ENCODE measurements at regions not wholly inside any gene's neighbourhood (a gene's known extent, or its start where the extent isn't known, plus 50 kb on each side); places are given as distances from the start of the nearest gene placed in this dataset.
A peak's percentile ranks its signal among the peaks of the same experiment; 100 is the strongest.
"Not testable (repeated sequence)": the region's sequence is repeated elsewhere in the genome, so short reads cannot be mapped to it uniquely, and the experiment has no call there.

DNA sequence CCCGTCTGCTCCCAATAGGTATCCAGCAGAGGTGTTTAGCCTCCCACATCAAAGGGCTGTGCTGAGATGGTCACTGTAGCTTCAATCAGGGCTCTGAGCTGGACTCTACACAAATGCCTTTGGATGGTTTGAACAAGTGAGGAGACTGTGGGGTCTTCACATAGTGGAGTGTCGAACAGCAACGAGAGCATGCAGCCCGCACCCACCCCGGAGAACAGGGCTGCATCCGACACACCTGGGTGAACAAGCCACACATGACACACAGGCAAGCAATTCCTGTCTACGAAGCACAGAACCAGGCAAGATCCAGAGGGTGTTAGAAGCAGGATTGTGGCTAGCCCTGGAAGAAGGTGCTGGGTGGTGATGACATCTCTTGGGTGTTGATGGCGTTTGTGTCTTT, 58.0 kb upstream of the FGF3 start:
- no peaks in the 10 kb centered on the region for H3K36me3 Mint-ChIP-seq
- ChIA-PET CTCF (no interaction called here), POLR2A (no interaction called here)
- WGBS (ENCODE audit: insufficient coverage): 70% methylated on average over 4 of the region's 8 CpGs
- DNase-seq (peak in 1 of 35 experiments; percentile 7), ATAC-seq (replicated peaks in 1 of 4) (no peak)
- Histone ChIP-seq H3K27ac (ENCODE audit: low read length) (no peak overlapping the region), H3K4me3 (ENCODE audit: control insufficient read depth in 1 of 2, extremely low read depth in 1 of 2, low read length in 1 of 2) (no peak overlapping the region), H3K9me3 (no peaks in the 10 kb centered on the region), H3K27me3 (replicated peaks in 1 of 2; ENCODE audit: control insufficient read depth in 2 of 2, extremely low read depth in 1 of 2, insufficient read depth in 2 of 2, low read length in 1 of 2) (peaks cover 0 to 36% of the 10 kb centered on the region in 2 experiments), H3K36me3 (ENCODE audit: control insufficient read depth in 2 of 2, extremely low read depth in 1 of 2, insufficient read depth in 1 of 2, low read length in 1 of 2) (no peaks in the 10 kb centered on the region), H3K4me1 (ENCODE audit: control insufficient read depth in 1 of 2, extremely low read depth in 1 of 2, insufficient read depth in 2 of 2, low read length in 2 of 2) (no peaks in the 10 kb centered on the region)
- peaks cover 0 to 4% (median 0%) of the 10 kb centered on the region in 3 donors for H3K9me3 Mint-ChIP-seq
- peaks cover 11 to 15% of the 10 kb centered on the region in 2 donors for H3K27me3 Mint-ChIP-seq
- H3K27ac Mint-ChIP-seq: no peak overlapping the region
- H3K4me3 Mint-ChIP-seq: no peak overlapping the region
- H3K4me1 Mint-ChIP-seq: no peaks in the 10 kb centered on the region

DNA sequence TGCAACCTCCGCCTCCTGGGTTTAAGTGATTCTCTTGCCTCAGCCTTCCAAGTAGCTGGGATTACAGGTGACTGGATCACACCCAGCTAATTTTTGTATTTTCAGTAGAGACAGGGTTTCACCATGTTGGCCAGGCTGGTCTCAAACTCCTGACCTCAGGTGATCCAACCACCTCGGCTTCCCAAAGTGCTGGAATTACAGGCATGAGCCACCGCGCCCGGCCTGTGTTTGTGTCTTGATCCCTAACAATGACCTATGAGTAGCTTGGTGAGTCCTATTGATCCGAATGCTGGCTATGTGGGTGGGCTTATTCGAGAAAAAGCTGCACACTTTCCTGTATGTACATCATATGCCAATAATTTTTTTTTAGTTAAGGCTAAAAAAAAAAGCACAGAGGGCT, 58.5 kb upstream of the FGF3 start:
- POLR2A ChIA-PET; H3K9me3 Mint-ChIP-seq; H3K27ac Mint-ChIP-seq; H3K9me3 ChIP-seq; H3K4me3 Mint-ChIP-seq; H3K36me3 Mint-ChIP-seq; H3K4me1 ChIP-seq (ENCODE audit: control insufficient read depth in 1 of 2, extremely low read depth in 1 of 2, insufficient read depth in 2 of 2, low read length in 2 of 2); H3K36me3 ChIP-seq (ENCODE audit: control insufficient read depth in 2 of 2, extremely low read depth in 1 of 2, insufficient read depth in 1 of 2, low read length in 1 of 2); H3K27ac ChIP-seq (ENCODE audit: low read length); H3K4me3 ChIP-seq (ENCODE audit: control insufficient read depth in 1 of 2, extremely low read depth in 1 of 2, low read length in 1 of 2); CTCF ChIA-PET; ATAC-seq (replicated peaks in 1 of 4); H3K4me1 Mint-ChIP-seq: not testable (repeated sequence)
- WGBS (ENCODE audit: insufficient coverage): 100% methylated on average over 1 of the region's 7 CpGs
- peak in 1 of 35 experiments; percentile 13 for DNase-seq
- H3K27me3 Mint-ChIP-seq: peaks cover 8 to 13% of the 10 kb centered on the region in 2 donors
- H3K27me3 ChIP-seq (replicated peaks in 1 of 2; ENCODE audit: control insufficient read depth in 2 of 2, extremely low read depth in 1 of 2, insufficient read depth in 2 of 2, low read length in 1 of 2): peaks cover 0 to 39% of the 10 kb centered on the region in 2 experiments

DNA sequence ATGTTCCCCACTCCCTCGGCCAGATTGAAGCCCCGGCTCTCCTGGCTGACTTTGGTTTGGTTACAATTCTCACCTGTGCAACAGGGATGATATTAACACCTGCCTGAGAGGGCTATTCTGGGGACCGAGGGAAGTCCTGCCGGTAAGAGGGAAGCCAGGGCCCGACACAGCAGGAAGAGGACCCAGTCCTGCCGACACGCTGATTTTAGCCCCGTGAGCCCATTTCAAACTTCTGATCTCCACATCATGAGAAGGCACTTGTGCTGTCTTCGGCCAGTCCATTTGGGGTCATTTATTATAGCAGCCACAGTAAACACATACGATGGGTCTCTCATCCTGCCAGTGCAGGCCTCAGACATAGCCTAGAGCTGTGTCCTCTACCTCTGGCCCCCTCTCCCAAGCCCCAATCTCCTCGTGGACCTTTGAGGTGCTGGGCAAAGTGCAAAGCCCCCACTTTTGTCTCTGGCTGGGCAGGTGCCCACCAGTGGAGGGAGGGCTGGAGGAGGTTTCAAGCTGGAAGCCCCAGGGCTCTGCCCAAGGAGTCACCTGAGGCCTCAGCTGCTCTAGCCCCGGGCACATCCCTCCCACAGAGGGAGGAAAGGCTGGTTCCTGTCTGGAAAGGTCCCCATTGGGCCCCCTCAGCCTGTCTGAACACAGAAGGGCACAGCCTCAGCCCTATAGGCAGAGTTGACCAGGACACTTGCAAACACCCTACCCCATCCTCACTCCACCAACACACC, 59.1 kb upstream of the FGF3 start:
- Mint-ChIP-seq H3K9me3 (no peaks in the 10 kb centered on the region), H3K4me1 (no peaks in the 10 kb centered on the region), H3K4me3 (no peak overlapping the region), H3K27ac (no peak overlapping the region), H3K36me3 (no peaks in the 10 kb centered on the region), H3K27me3 (peaks cover 7 to 13% of the 10 kb centered on the region in 2 donors)
- H3K27me3 ChIP-seq (replicated peaks in 1 of 2; ENCODE audit: control insufficient read depth in 2 of 2, extremely low read depth in 1 of 2, insufficient read depth in 2 of 2, low read length in 1 of 2): peaks cover 0 to 44% of the 10 kb centered on the region in 2 experiments
- H3K4me1 ChIP-seq (ENCODE audit: control insufficient read depth in 1 of 2, extremely low read depth in 1 of 2, insufficient read depth in 2 of 2, low read length in 2 of 2): no peaks in the 10 kb centered on the region
- WGBS (ENCODE audit: insufficient coverage): 76% methylated on average over 5 of the region's 12 CpGs
- no peak for ATAC-seq (replicated peaks in 1 of 4)
- ChIA-PET CTCF (no interaction called here), POLR2A (no interaction called here)
- peak in 1 of 35 experiments; percentile 19 for DNase-seq
- H3K36me3 ChIP-seq (ENCODE audit: control insufficient read depth in 2 of 2, extremely low read depth in 1 of 2, insufficient read depth in 1 of 2, low read length in 1 of 2): no peaks in the 10 kb centered on the region
- H3K4me3 ChIP-seq (ENCODE audit: control insufficient read depth in 1 of 2, extremely low read depth in 1 of 2, low read length in 1 of 2): no peak overlapping the region
- no peak overlapping the region for H3K27ac ChIP-seq (ENCODE audit: low read length)
- no peaks in the 10 kb centered on the region for H3K9me3 ChIP-seq

DNA sequence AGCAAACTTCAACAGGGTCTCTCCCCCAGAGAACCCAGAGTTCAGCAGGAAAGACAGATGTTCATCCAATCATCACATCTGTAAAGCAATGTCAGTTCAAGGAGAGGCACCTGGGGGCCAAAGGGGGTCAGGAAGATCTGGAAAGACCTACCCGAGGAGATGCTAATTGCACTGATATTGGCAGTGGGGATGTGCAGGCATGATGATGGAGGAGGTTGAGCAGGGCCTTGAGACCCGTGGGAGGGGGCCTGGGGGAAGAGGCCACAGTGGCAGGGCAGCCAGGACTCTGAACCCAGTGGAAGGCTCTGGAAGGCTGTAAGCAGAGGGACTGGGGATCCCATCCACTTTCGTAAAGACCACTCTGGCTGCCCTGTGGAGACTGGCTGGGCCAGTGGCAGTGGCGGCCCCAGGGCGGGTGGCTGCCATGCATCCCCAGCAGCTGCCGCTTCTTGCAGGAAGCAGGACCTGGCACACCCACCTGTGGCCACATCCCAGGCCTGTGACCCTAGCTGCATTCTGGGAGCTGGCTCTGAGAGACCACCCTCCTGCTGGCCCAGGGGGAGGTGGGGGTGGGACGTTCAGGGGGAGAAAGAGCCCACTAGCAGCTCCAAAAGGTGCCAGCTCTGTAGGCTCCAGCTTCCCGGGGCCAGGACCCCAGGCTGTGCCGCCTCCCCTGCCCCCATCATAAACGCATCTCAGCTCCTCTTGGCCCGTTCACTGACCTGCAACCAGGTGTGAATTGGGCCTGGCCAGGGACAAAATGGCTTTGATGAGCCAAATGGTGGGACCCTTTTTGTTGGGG, 59.9 kb upstream of the FGF3 start:
- Histone ChIP-seq H3K36me3 (ENCODE audit: control insufficient read depth in 2 of 2, extremely low read depth in 1 of 2, insufficient read depth in 1 of 2, low read length in 1 of 2) (no peaks in the 10 kb centered on the region), H3K4me3 (ENCODE audit: control insufficient read depth in 1 of 2, extremely low read depth in 1 of 2, low read length in 1 of 2) (no peak overlapping the region), H3K27me3 (replicated peaks in 1 of 2; ENCODE audit: control insufficient read depth in 2 of 2, extremely low read depth in 1 of 2, insufficient read depth in 2 of 2, low read length in 1 of 2) (peaks cover 0 to 51% of the 10 kb centered on the region in 2 experiments), H3K9me3 (no peaks in the 10 kb centered on the region), H3K4me1 (ENCODE audit: control insufficient read depth in 1 of 2, extremely low read depth in 1 of 2, insufficient read depth in 2 of 2, low read length in 2 of 2) (no peaks in the 10 kb centered on the region), H3K27ac (ENCODE audit: low read length) (no peak overlapping the region)
- Mint-ChIP-seq H3K27me3 (peaks cover 7 to 14% of the 10 kb centered on the region in 2 donors), H3K4me3 (no peak overlapping the region), H3K27ac (no peak overlapping the region), H3K9me3 (no peaks in the 10 kb centered on the region), H3K36me3 (no peaks in the 10 kb centered on the region), H3K4me1 (no peaks in the 10 kb centered on the region)
- CTCF ChIA-PET: no interaction called here
- peak in 1 of 35 experiments; percentile 22 for DNase-seq
- 72% methylated on average over 6 of the region's 11 CpGs for WGBS (ENCODE audit: insufficient coverage)
- POLR2A ChIA-PET: no interaction called here
- no peak for ATAC-seq (replicated peaks in 1 of 4)

DNA sequence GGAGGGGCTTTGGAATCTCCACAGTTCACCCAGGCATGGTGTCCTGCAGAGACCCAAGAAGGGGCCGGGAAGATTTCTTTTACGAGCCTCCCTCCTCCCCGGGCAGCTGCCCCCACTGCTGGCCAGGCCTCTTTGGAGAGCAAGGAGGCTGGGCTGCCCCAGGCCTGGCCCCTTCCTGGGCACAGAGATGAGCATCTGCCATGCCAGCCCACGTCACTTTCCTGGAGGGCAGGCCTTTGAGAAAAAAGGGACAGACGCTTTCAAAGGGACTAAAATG, 60.5 kb upstream of the FGF3 start:
- no peaks in the 10 kb centered on the region for H3K4me1 ChIP-seq (ENCODE audit: control insufficient read depth in 1 of 2, extremely low read depth in 1 of 2, insufficient read depth in 2 of 2, low read length in 2 of 2)
- 35% methylated on average over 2 of the region's 5 CpGs for WGBS (ENCODE audit: insufficient coverage)
- peaks cover 7 to 14% of the 10 kb centered on the region in 2 donors for H3K27me3 Mint-ChIP-seq
- H3K36me3 ChIP-seq (ENCODE audit: control insufficient read depth in 2 of 2, extremely low read depth in 1 of 2, insufficient read depth in 1 of 2, low read length in 1 of 2): no peaks in the 10 kb centered on the region
- no peaks in the 10 kb centered on the region for H3K9me3 Mint-ChIP-seq
- POLR2A ChIA-PET: no interaction called here
- CTCF ChIA-PET: no interaction called here
- H3K27ac Mint-ChIP-seq: no peak overlapping the region
- H3K9me3 ChIP-seq: no peaks in the 10 kb centered on the region
- H3K27ac ChIP-seq (ENCODE audit: low read length): no peak overlapping the region
- DNase-seq: peak in 1 of 35 experiments; percentile 21
- no peaks in the 10 kb centered on the region for H3K4me1 Mint-ChIP-seq
- H3K27me3 ChIP-seq (replicated peaks in 1 of 2; ENCODE audit: control insufficient read depth in 2 of 2, extremely low read depth in 1 of 2, insufficient read depth in 2 of 2, low read length in 1 of 2): peaks cover 0 to 51% of the 10 kb centered on the region in 2 experiments
- ATAC-seq (replicated peaks in 1 of 4): no peak
- H3K4me3 ChIP-seq (ENCODE audit: control insufficient read depth in 1 of 2, extremely low read depth in 1 of 2, low read length in 1 of 2): no peak overlapping the region
- no peak overlapping the region for H3K4me3 Mint-ChIP-seq
- no peaks in the 10 kb centered on the region for H3K36me3 Mint-ChIP-seq

DNA sequence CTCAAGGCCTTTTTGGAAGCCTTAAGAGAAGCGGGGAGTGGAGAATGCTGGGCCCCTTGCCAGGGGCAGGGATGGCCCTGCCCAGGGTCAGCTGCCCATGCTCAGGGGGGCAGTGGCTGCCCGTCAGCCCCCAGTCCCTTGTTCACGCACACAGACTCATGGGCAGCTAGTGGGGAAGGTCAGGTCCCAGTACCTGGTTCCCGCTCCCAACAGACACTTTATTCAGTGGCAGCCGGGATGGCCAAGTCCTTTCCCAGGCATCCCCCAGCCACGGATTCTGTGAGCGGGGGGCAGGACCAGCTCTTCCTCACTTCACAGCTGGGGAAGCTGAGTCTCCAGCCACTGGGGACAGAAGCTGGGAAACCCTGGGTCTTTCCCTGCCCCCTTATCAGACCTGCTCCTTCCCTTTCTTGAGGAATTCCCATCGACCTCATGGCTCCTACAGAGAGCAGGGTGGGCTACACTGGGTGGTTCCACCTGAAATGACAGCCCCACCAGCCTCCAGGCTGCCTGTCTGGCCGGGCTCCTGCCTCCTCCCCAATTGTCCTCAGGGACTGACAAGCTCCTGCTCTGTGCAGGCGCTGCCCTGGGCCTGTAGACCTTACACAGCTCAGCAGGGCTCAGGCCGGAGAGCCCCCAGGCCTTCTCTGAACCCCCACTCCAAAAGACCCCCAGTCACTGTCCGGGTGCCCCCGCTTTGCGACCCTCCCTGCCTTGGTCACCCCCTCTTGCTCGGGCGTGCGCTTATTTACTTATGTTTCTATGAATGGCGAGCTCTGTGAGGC, 61.0 kb upstream of the FGF3 start:
- DNase-seq (no peak), ATAC-seq (replicated peaks in 1 of 4) (no peak)
- no peak overlapping the region for H3K27ac Mint-ChIP-seq
- no peaks in the 10 kb centered on the region for H3K9me3 Mint-ChIP-seq
- H3K36me3 Mint-ChIP-seq: no peaks in the 10 kb centered on the region
- Histone ChIP-seq H3K9me3 (no peaks in the 10 kb centered on the region), H3K4me3 (ENCODE audit: control insufficient read depth in 1 of 2, extremely low read depth in 1 of 2, low read length in 1 of 2) (no peak overlapping the region), H3K27ac (ENCODE audit: low read length) (no peak overlapping the region), H3K4me1 (ENCODE audit: control insufficient read depth in 1 of 2, extremely low read depth in 1 of 2, insufficient read depth in 2 of 2, low read length in 2 of 2) (no peaks in the 10 kb centered on the region), H3K36me3 (ENCODE audit: control insufficient read depth in 2 of 2, extremely low read depth in 1 of 2, insufficient read depth in 1 of 2, low read length in 1 of 2) (no peaks in the 10 kb centered on the region), H3K27me3 (replicated peaks in 1 of 2; ENCODE audit: control insufficient read depth in 2 of 2, extremely low read depth in 1 of 2, insufficient read depth in 2 of 2, low read length in 1 of 2) (peaks cover 0 to 47% of the 10 kb centered on the region in 2 experiments)
- no peak overlapping the region for H3K4me3 Mint-ChIP-seq
- CTCF ChIA-PET: no interaction called here
- POLR2A ChIA-PET: no interaction called here
- peaks cover 8 to 15% of the 10 kb centered on the region in 2 donors for H3K27me3 Mint-ChIP-seq
- H3K4me1 Mint-ChIP-seq: no peaks in the 10 kb centered on the region
- WGBS (ENCODE audit: insufficient coverage): 56% methylated on average over 11 of the region's 18 CpGs
